ENCODE measurements at regions not wholly inside any gene's neighbourhood (a gene's known extent, or its start where the extent isn't known, plus 50 kb on each side); places are given as distances from the start of the nearest gene placed in this dataset.

- TF ChIP-seq POLR2A (IDR thresholded peaks at IDR 0.05) = no peak
- TF ChIP-seq CTCF (IDR thresholded peaks at IDR 0.05 in 4 of 5, conservative IDR thresholded peaks at IDR 0.05 in 1 of 5) = no peak
Measured at GRCh38 chr5:2903451-2904395, 152.2 kb upstream of the IRX2 start.
